ENCODE measurements at regions not wholly inside any gene's neighbourhood (a gene's known extent, or its start where the extent isn't known, plus 50 kb on each side); places are given as distances from the start of the nearest gene placed in this dataset.

- no peak for TF ChIP-seq CTCF (IDR thresholded peaks at IDR 0.05)
- no peak for TF ChIP-seq POLR2A (IDR thresholded peaks at IDR 0.05)
These were observed 236.4 kb upstream of the ASCC3 start for GRCh38 chr6:101117393-101118135.

Measured in adrenal gland (tissue), 5 donors.